Fibroblast of skin of right quadriceps (primary cell): ENCODE measurements at regions not wholly inside any gene's neighbourhood (a gene's known extent, or its start where the extent isn't known, plus 50 kb on each side); places are given as distances from the start of the nearest gene placed in this dataset.

ENCODE experiments used
- DNase-seq: peaks from one replicate; pipeline ENCODE4 v3.0.0-alpha.2; 2013

DNA sequence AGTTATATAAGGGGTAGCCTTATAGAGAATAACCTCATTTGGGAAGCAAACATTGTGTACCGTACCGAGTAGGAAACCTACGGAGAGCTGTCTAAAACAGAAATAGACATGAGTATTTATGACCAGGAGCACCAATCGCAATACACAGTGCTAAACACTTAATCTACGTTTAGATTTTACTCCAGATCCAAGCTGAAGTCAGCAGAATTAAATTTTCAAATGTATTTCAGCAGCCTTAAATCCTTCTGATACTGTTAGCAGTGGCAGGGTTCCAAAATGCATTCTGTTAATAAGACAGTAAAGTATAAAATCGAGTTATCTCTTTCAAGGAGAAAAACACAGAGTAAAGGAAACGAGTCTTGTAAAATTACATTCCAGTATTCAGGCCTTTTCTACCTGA, 118.1 kb upstream of the ZNF521 start:
- no peak for DNase-seq

DNA sequence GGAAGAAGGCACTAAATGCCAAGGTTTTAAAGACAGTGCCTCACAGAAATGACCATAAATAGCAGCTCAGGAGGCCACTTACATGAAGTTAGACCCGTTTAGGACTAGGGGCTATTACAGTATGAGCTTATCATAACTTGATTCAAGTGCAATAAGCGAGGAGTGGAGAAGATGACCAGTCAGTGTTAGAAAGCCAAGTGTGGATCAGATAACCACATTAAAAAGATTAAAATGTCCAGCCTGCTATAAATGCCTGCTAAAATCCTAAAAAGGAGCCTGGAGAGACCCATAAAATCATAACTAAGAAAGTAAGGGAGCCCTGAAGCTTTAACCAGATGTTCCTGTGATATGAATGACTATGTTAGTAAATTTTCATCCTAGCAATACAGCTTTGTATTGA, 117.5 kb upstream of the ZNF521 start:
- no peak for DNase-seq

DNA sequence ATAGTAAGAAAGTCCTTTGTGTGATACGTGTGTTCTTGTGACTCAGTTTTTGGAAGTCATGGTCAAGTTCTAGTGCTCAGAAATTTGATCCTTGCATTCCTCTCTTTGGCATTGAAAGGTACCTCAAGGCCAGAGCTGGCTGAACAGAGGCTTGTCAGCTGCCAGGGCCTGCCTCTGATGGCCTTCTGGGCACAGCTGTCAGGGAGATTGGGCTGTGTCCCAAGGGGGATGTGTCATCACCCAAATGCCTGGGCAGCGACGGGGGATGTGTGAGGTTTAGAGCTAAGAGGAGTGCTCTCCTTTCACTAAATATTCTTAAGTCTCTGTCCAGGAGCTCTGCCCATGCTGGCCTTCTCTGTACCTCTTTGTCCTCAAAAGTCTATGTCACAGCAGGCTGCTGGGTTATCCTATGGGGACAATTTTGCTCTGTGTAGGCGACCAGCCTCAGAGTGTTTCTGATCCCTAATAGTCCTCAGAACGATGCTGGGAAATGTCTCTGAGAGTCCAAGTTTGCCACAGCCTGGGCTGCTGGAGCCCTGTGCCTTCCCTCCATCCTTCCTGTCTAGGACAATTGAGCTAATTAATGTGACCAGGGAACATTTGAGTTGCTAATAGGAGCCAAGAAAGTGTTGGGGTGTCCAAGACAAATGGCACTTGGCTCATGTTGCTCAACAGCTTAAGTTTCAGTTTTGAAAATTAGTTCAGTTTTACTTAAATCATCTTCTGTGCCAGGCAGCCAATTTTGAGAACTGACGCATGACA, 115.4 kb upstream of the ZNF521 start:
- peak; percentile 62 for DNase-seq

DNA sequence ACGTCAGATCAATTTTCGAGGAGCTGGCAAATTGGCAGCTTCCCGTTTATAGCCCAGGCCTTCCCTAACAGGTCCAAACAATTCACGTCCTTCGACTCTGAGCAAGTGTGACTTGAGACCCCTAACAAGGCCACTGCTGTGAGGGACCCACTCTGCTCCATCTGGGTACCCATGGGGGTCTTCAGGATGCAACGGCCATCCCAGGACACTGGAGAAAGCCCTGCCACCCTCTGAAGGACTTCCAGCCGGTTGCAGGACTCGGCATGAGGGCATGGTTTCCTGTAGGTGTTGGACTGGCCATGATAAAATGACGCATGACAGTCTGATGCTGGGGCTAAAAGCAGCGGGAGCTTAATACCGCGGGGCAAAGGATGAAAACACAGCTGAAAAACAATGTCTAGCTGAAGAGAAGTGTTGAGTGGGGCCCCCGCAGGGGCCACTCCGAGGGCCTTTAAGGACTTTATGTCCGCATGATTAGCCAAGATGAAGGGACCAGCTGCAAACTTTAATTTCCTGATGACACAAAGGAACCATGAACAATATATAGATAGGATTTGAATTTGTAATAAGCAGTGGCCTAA, 113.3 kb upstream of the ZNF521 start:
- DNase-seq, result no peak

DNA sequence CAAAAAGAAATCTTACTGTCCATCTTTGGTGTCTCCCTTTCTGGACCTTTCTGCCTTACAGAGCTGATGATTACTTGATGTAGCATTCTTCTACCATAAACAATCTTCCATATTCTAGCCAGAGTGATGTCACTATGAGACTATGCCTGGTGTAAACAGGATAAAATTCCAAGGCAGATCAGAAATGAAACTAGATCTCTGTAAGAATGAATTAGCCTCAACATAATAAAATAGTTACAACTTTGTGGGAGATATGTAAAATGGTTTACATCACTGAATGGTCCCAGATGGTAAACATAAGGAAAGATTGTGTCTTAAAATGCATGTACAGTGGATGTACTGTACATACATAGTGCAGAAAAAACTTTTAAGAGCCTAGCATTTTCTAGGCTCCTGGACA, 112.3 kb upstream of the ZNF521 start:
- peak; percentile 91 for DNase-seq

DNA sequence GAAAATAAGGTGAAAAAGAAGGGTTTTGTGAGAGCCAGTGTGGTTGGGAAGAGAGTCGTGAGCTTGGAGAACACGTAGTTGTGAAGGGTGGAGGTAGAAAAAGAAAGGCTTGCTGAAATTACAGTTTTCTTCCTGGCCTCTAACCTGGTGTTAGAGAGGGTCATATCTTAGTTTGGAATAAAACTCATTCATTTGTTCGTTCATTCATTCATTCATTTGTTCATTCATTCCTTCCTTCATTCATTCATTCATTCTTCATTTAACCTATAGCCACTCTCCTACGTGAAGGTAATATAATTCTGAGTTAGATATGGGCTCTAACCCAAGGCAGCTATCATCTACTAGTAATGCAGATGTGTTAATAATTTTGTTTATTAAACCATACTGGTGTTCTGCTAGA, 111.8 kb upstream of the ZNF521 start:
- DNase-seq, result no peak

DNA sequence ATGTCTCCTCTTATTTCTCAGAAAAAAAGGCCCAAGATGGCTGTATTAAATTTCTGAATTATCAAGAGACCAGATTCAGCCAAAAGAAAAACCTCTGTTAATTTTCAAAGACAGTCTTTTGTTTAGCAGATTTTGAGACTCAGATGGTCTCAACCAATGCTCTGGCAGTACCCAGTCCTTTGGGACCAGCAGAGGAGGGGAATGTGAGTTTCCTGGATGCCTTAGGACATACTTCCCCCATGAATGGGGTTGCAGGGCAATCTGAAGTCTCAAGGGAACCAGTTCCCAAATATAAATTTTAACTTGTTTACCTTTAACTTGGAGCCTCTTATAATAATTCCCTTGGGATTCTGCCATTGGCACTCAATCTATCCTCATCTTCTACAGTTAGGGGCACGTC, 107.8 kb upstream of the ZNF521 start:
- DNase-seq, result peak; percentile 30

DNA sequence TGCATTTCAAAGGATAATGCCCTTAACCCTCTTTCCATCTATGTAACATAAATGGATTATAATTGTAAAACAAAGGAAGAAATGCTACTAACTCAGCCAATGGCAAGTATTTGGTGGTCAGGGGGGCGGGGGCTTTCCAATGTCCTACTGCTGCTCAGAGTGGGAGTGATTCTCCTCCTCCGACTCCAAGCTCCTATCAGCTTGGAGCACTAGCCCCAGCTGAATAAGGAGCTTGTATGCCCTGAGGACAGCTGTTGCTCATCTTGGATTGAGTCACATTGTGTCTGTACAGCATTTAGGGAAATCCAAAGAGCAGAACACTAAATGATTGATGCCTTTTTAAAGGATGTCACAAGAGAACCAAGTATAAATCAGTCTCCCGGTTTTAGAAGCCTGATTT, 105.6 kb upstream of the ZNF521 start:
- DNase-seq, result peak; percentile 72

DNA sequence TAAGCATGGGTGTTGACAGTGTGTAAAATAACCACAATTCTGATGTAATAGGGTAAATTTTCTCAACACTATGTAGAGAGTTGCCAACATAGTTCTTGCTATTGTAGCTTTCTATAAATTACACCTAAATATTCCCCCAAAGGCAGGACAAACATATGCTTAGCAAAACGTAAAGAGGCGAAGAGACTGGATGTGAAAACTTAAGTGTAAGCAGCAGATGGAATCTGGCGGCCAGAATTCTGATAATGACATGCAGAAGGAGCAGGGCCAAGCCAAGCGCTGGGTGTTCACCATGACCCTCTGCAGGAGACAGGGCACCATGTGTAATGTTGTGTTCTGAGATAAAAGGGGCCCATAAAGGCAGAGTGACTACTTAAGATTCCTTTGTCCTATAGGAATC, 105.2 kb upstream of the ZNF521 start:
- peak; percentile 73 for DNase-seq

DNA sequence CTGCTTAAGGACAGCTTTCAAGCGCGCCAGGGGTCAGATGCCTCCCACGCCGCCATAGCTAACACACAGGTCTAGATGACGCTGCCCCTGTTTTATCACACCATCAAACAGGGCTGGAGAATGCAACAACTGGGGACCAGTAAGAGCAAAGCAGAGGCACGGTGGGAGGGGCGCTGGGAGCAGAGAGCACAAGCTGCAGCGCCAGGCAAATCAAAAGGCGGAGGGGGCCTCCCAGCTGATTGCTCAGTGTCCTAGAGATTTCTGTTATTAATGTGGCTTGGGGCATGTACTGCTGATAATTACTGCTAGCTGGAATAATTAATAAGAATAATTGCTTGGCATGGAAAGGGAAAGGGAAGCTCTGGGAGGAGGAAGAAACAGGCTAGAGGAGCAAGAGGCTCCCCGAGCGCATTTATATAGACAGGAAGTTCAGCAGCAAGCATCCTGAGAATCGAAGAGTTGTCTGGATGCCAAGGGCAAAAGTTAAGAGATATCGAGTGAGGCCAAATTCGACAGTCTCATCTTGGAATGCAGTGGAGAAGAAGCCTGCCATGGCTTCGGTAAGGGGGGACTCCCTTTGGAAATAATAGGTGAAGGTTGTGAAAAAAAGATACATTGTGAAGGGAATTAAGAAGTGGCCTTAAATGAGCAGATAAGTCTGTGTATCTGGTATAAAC, 104.5 kb upstream of the ZNF521 start:
- DNase-seq, result no peak

DNA sequence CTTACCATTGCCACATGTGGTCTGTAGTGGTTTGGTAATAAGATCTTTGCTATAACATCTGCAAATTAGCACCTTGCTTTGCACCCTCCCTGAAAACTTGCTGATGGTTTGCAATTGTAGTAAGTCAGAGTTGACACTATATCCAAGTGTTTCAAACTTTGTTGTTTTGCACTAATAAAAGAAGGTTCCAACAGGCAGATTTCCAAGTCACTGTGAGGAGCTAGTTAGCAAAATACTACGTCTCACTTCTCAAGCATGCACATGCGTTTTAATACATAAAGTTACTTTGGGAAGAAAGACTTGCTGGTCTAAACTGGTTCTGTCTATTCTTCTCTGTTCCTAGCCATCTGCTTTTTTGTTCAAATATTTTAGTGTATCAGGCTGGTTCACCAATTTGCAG, 103.7 kb upstream of the ZNF521 start:
- no peak for DNase-seq

DNA sequence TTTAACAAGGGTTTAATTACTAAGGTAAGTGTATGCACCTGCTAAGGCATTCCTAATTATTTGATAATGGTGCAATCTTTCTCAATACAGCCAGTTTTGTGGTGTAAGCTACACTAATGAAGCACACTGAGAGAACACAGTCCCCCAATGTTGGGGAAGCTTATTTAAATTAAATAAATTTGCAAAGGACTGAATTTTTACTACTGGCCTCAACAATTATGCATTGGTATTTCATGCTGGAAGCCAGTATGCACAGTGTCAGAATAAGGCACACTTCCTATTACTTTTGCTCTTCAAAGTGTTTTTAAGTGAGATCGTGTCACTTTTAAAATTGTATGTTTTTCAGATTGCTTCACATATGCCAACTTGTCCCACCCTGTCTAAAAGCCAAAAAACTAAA, 103.2 kb upstream of the ZNF521 start:
- DNase-seq, result no peak

DNA sequence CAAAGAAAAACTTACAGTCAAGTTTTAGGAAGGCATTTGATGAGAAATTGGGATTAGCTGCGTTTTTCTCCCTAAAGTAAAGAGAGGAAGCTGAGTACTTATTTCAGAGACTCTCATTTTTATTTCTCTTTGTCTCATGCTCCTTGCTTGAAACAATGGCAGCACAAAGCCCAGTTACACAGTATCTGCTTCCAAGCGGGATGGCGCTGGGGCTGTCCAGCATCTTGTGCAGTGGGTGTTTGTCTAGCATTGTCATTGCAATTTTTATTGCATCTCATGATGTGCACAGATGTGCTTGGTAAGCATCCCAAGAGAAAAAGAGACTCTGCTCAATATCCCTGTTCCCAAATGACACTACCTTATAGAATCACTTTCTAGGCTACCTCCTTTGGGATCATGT, 102.8 kb upstream of the ZNF521 start:
- DNase-seq, result no peak

DNA sequence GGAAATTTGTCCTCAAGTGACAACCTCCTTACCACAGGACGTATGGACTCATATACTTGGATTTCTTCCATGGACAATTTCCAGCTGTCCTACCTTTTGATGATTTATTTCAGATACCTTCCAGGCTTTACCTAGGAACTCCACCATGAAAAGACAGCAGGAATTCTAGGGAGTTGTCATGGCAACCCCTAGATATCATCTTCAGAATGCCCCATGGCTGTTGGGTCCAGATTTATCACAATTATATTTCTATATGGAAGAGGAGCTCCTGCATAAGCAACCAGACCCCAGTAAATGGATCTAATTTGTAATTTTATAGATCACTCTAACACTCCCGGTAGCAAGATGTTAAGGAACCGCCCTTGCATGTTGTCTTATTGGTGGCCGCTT, 102.3 kb upstream of the ZNF521 start:
- no peak for DNase-seq

DNA sequence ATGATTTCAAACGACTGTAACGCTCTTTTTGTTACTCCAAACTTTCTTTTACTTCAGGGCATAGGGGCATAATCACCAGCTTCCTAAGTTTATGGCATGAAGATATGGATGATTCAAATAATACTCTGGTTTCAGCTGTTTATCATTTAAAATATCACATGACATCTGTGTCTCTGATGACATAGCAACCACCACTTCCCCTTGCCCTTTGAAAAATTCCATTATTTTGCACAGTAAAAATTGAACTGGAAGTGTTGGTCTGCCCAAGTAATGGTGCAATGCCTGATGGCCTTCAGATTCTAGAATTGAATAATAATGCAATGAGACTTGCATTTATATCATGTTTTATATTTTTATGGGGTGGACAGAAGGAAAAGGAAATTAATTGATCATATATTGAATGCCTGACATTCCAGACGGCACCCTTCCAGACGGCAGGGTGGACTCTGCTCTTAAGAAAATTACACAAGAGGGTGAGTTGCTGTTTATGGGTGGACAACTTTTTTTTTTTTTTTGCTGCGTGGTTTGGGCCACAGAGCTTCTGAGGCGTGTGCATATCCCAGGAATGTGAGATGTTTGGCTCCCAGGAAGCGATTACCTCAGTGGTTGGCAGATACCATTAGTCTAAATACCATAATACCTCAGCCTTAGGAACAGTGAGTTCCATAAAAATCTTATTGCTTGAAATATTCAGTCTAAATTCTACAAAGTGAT, 101.7 kb upstream of the ZNF521 start:
- peak; percentile 81 for DNase-seq

DNA sequence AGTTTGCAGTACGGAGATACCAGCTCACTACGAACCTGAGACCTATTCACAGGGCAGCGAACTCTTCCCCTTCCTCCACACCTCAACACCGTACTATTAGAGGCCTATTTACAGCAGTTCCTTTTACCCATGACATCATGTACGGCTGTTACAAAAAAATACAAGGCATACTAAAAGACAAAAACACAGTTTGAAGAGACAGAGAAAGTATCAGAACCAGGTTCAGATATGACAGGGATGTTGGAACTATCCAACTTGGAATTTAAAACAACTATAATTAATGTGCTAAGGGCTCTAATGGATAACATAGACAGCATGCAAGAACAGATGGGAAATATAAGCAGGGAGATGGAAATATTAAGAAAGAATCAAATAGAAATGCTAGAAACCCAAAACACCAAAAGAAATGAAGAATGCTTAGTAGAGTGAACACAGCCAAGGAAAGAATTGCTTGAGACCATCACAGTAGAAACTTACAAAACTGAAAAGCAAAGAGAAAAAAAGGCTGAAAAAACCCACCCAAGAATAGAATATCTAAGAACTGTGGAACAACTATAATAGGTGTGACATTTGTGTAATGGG, 99.2 kb upstream of the ZNF521 start:
- no peak for DNase-seq

DNA sequence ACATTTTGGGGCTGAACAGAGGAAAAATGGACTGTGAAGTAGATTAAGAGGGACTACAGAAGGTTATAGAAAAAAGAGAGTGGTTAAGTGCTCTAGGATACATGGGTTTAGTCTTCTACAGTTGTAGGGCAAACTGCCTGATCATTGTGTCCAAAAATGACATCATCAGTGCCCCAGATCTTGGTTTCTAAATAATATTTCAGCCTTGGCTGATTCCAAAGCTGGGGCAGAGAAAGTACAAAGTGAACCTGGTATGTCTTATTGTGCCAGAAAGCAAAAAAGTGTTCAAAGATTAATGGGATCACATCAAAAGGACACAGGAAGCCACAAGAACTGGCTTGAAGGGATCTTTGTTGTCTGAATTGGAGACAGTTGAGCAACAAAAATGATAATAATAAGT, 97.1 kb upstream of the ZNF521 start:
- DNase-seq, result no peak

DNA sequence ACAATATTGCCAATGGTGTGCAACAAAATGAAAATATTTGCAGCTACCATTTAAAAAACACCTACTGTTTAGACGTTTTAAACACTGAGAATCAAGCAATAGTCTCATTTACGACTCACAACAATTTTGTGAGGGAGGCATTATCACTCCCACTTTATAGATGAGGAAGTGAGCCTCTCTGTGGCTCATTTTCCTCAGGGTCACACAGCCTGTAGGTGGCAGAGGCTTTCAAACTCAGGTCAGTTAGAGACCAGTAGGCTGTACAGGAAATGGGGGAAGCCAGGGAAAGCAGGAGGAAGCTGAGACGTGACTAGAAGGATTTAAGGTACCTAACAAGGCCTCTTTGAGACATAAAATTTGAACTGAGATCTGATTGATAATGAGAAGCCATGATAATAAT, 95.0 kb upstream of the ZNF521 start:
- DNase-seq, result no peak

DNA sequence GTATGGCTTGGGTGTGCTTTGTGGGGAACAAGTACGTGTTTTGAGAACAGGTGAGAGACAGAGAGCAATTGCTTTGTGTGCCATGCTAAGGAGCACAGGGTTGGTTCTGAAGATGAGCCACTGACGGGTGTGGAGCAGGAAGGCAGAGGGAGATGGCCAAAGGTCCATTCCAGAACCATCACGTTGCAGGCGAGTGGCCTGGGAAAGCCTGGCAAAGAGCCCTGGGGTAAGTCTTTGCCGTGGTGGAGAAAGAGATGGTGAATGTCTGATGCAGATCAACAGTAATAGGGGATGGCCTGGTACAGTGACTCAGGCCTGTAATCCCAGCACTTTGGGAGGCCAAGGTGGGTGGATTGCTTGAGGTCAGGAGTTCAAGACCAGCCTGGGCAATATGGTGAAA, 93.5 kb upstream of the ZNF521 start:
- no peak for DNase-seq

DNA sequence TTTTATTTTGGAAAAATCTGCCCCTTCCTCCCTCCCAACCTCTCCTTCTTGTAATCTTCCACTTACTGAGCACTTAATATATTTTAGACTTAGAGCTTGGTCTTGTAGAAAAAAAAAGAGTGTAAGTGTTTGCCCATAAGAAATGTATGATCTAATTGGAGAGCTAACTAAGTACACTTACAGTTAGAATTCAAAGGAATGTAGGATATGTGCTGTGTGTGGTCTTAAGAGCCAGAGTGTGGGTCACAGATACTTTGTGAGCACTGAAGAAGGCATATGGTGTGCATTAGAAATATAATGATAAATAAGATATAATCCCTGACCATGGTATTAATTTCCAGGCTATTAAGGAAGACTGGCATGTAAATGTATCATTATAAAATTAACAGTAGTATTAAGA, 91.8 kb upstream of the ZNF521 start:
- peak; percentile 69 for DNase-seq

DNA sequence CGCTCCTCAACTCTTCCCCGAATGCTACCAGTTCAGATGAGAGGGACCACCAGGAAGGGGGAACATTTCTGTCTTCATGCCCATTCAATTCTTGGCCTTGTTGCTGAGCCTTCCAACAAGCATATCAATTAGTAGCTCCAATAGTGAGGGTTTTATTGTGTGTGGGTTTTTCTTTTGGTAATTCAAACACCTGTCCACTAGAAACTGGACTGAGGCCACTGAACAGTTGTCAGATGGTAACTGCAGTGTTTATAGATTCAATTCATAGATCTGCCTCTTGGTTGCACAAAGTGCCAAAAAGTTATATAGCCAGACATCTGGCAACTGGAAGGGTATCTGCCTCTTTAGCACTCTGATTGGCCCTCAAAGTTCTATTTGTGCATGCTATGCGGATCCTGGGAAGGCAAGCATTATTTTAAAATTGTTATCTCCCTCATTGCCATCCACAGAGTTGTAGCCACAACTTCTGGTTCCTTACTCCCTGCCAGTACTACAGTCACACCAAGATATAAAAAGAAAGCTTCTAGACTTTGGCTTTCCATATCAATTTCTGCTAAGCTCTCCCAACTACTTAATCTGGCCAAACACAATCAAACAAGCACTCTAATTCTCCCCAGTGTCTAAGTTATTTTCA, 83.3 kb upstream of the ZNF521 start:
- no peak for DNase-seq

DNA sequence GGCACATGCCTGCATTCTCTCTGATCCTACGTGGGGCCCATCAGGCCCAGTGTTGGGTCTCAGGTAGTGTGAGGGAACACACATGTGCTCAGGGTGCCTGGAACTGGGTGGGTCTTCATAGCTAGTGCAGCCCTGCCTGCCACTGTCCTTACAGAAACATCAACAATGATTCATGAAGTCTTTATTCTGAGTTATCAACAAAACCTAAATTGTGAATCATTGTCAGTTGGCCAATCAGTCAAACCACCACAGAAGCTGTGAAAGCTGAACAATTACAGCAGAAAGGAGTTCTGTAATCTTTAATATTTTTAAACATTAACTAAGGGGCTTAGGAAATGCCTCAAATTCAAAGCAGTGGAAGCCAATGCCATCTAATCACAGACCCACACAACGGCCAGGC, 82.8 kb upstream of the ZNF521 start:
- DNase-seq, result no peak

DNA sequence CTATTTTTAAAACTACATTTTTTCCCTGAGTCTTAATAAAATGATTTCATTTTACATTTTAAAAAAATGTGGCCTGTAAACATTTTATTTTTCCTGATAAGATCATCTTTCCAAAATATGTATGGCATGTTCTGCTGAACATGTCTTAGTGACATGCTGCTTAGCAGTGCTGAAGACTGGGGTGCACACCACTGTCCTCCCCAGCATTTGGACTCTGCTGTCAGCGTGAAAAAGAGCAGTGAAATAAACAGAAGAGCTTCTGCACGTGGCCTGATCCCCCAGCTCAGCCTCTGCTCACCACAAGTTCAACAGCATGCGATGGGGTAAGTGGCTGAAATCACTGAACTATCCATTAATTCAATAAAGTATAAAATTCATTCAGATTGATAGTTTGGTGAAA, 81.6 kb upstream of the ZNF521 start:
- DNase-seq, result no peak
